ENCODE measurements at regions not wholly inside any gene's neighbourhood (a gene's known extent, or its start where the extent isn't known, plus 50 kb on each side); places are given as distances from the start of the nearest gene placed in this dataset.

GRCh38 chr9:85168412-85168811 is 498.9 kb downstream of the NTRK2 start (continued):
- no peak for TF ChIP-seq ATF3 (IDR thresholded peaks at IDR 0.05)
- no peak for TF ChIP-seq SP1 (IDR thresholded peaks at IDR 0.05)
- TF ChIP-seq MAX (IDR thresholded peaks at IDR 0.05): no peak

- Histone ChIP-seq H3K9me3 (ENCODE audit: control insufficient read depth in 4 of 4, low read length in 3 of 4) (peaks cover 3 to 11% (median 6%) of the 10 kb centered on the region in 4 donors), H3K27ac (ENCODE audit: low read depth in 1 of 2, low read length in 2 of 2) (no peak overlapping the region), H3K36me3 (ENCODE audit: control insufficient read depth in 4 of 4, insufficient read depth in 3 of 4, low read depth in 1 of 4, low read length in 3 of 4) (no peaks in the 10 kb centered on the region), H3K4me1 (ENCODE audit: control insufficient read depth in 4 of 4, insufficient read depth in 4 of 4, low read length in 3 of 4) (no peaks in the 10 kb centered on the region), H3K9ac (ENCODE audit: low read depth in 1 of 2, low read length in 2 of 2) (no peak overlapping the region), H3K4me3 (ENCODE audit: low read depth in 1 of 3, low read length in 3 of 3) (no peak overlapping the region), H3K27me3 (ENCODE audit: control insufficient read depth in 4 of 4, insufficient read depth in 4 of 4, low read length in 3 of 4) (no peaks in the 10 kb centered on the region)
- 43% methylated on average over 1 of the region's 1 CpG for WGBS
- DNase-seq (ENCODE audit: low spot score): no peak
- TF ChIP-seq, protein P1, sequence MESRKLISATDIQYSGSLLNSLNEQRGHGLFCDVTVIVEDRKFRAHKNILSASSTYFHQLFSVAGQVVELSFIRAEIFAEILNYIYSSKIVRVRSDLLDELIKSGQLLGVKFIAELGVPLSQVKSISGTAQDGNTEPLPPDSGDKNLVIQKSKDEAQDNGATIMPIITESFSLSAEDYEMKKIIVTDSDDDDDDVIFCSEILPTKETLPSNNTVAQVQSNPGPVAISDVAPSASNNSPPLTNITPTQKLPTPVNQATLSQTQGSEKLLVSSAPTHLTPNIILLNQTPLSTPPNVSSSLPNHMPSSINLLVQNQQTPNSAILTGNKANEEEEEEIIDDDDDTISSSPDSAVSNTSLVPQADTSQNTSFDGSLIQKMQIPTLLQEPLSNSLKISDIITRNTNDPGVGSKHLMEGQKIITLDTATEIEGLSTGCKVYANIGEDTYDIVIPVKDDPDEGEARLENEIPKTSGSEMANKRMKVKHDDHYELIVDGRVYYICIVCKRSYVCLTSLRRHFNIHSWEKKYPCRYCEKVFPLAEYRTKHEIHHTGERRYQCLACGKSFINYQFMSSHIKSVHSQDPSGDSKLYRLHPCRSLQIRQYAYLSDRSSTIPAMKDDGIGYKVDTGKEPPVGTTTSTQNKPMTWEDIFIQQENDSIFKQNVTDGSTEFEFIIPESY (IDR thresholded peaks at IDR 0.05): no peak
- TF ChIP-seq JUND (IDR thresholded peaks at IDR 0.05) (no peak), TAF1 (conservative IDR thresholded peaks at IDR 0.05) (no peak), NR2F2 (IDR thresholded peaks at IDR 0.05) (no peak), REST (IDR thresholded peaks at IDR 0.05) (no peak), FOXA1 (IDR thresholded peaks at IDR 0.05) (no peak), FOXA2 (IDR thresholded peaks at IDR 0.05) (no peak), EGR1 (IDR thresholded peaks at IDR 0.05; ENCODE audit: low read depth in 2 of 2) (no peak), GABPA (IDR thresholded peaks at IDR 0.05 in 1 of 2, conservative IDR thresholded peaks at IDR 0.05 in 1 of 2) (no peak), RXRA (IDR thresholded peaks at IDR 0.05) (no peak), HNF4G (IDR thresholded peaks at IDR 0.05) (no peak), RAD21 (IDR thresholded peaks at IDR 0.05) (no peak), YY1 (IDR thresholded peaks at IDR 0.05) (no peak), HNF4A (conservative IDR thresholded peaks at IDR 0.05) (no peak), SP1 (IDR thresholded peaks at IDR 0.05) (no peak)
These were observed 497.6 kb downstream of the NTRK2 start for GRCh38 chr9:85167146-85167545.

DNA sequence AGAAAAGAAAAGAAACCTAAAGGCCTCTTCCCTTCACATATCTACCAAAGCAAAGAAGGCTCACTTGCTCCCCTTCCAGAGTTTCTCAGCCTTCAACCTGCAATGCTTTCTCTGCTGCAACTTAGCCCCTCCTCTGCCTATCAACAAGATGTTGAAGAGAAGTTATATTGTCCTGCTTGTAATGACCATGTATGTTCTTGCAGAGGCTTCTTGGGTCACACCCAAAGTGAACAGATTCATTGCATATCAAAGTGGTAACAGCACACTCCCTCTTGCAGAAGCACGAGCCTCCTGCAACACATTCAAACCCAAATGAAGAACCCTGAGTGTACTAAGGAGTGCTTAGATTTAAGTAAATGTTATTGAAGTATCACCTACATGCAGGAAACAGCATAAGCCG is 494.3 kb downstream of the NTRK2 start:
- Histone ChIP-seq H3K27ac (ENCODE audit: low read depth in 1 of 2, low read length in 2 of 2) (no peak overlapping the region), H3K36me3 (ENCODE audit: control insufficient read depth in 4 of 4, insufficient read depth in 3 of 4, low read depth in 1 of 4, low read length in 3 of 4) (no peaks in the 10 kb centered on the region), H3K27me3 (ENCODE audit: control insufficient read depth in 4 of 4, insufficient read depth in 4 of 4, low read length in 3 of 4) (no peaks in the 10 kb centered on the region), H3K4me3 (ENCODE audit: low read depth in 1 of 3, low read length in 3 of 3) (no peak overlapping the region), H3K9ac (ENCODE audit: low read depth in 1 of 2, low read length in 2 of 2) (no peak overlapping the region), H3K4me1 (ENCODE audit: control insufficient read depth in 4 of 4, insufficient read depth in 4 of 4, low read length in 3 of 4) (no peaks in the 10 kb centered on the region), H3K9me3 (ENCODE audit: control insufficient read depth in 4 of 4, low read length in 3 of 4) (peaks cover 0 to 11% (median 4%) of the 10 kb centered on the region in 4 donors)
- TF ChIP-seq SP1 (IDR thresholded peaks at IDR 0.05) (no peak), HNF4G (IDR thresholded peaks at IDR 0.05) (no peak), ATF3 (IDR thresholded peaks at IDR 0.05) (no peak), FOXA1 (IDR thresholded peaks at IDR 0.05) (no peak), JUND (IDR thresholded peaks at IDR 0.05) (no peak)
- TF ChIP-seq, protein P1 (IDR thresholded peaks at IDR 0.05): no peak
- WGBS: 73% methylated on average over 2 of the region's 2 CpGs
- DNase-seq (ENCODE audit: low spot score): no peak
